CD4-positive, alpha-beta T cell treated with Interferon gamma for 1 hour (primary cell): ENCODE measurements at regions not wholly inside any gene's neighbourhood (a gene's known extent, or its start where the extent isn't known, plus 50 kb on each side); places are given as distances from the start of the nearest gene placed in this dataset.

Source experiments
- DNase-seq: peaks from one replicate; pipeline ENCODE4 v3.0.0-alpha.2; 2020

DNA sequence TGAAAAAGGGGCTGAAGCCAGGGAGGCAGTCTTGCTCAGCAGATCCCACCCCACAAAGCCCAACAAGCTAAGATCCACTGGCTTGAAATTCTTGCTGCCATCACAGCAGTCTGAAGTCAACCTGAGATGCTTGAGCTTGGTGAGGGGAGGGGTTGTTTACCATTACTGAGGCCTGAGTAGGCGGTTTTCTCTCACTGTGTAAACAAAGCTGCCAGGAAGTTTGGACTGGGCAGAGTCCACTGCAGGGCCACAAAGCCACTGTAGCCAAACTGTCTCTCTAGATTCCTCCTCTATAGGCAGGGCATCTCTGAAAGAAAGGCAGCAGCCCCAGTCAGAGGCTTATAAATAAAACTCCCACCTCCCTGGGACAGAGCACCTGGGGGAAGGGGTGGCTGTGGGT is 746.1 kb upstream of the LRRC4C start:
- DNase-seq, result no peak

DNA sequence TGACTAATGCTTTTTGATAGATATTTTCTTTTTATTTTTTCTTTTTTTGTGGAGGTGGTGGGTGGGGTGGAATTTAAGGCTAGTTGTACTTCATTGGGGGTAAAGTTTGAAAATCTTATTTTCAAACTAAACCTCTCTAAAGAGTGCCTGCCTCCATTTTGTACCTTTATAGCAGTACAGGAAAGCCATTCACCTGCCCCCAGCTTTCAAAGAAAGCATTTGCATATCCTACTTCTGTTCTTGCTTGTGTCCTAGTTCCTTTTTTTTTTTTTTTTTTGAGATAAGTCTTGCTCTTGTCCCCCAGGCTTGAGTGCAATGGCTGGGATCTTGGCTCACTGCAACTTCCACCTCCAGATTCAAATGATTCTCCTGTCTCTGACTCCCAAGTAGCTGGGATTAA is 766.2 kb upstream of the LRRC4C start:
- DNase-seq, result no peak

DNA sequence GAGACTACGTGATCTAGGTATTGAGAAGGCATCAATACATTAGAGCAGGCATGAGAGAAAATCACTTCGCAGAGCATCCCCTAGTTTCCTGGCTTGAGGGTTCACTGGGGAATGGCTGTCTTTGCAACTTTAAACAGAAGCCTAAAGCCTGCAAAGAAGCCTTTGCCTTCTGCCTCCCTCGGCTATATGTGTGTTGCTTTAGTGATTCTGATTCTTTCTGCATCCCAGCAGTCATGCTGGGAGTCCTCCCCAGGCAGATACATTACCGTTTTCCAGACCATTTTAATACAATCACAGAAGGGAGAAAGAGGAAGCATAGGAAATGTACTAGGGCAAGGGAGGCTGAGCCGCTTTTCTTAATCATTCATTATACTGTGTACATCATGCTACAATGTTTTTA is 773.2 kb upstream of the LRRC4C start:
- DNase-seq, result no peak

DNA sequence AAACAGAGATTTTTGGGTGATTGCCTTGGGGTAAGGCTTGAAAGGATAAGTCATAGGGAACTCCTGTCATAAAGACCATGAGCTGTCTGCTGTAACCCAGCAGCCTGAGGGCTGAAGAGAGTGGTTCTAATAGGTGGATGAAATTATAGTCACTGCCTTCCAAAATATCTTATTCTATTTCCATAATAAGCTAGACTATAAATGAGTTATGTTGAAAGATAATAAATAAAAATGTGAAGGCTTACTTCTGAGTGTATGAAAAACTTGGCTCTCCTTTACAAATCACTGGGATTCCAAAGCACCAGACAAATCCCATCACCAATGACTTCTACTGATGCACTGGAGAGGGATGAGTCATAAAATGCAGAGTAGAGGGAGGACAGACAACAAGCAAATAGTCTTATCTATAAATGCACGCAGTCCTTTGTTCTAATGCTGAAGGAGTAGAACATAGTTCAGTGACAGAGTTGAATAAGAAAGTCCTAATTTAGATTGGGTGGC is 775.0 kb upstream of the LRRC4C start:
- no peak for DNase-seq

DNA sequence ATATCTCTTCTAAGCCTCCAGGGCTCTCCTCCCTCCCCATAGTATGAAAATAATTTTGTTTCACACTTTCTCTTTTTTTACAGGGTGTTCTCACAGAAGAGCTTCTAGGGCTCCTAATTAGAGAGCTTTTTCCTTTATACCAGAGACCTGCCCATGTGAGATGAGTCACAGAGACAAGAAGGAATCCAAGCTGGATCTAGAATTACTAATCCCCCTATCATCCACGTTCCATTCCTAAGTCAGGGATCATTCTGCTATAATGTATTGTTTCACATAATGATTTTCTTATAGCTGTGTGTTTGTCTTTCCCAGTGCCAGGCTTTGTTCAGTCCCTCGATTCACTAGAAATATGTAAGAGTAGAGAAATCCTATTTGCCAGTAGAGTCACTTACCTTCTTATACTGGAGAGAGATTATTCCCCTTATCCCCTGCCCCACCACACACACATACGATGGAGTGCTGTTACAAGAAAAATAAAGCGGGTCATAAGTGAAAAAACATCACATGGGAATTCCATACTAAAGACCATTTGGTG is 778.3 kb upstream of the LRRC4C start:
- no peak for DNase-seq

DNA sequence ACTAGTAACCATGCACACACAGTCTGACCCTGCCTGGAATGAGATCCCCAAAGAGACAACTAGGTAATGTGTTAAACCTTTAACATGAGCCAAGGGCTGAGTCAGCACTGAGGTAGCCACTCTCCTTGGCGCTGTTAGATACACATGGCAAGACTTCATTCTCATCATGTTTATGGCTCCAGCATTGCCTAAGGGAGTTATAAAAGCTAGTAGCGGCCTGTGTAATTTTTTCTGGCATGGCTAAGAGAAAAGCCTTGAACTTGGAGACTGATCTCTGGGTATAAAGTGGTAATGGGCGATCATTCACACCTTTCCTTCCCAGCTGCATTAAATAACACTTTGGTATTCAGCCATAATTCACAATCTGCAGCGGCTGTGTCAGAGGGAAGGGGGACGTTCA is 779.7 kb upstream of the LRRC4C start:
- no peak for DNase-seq

DNA sequence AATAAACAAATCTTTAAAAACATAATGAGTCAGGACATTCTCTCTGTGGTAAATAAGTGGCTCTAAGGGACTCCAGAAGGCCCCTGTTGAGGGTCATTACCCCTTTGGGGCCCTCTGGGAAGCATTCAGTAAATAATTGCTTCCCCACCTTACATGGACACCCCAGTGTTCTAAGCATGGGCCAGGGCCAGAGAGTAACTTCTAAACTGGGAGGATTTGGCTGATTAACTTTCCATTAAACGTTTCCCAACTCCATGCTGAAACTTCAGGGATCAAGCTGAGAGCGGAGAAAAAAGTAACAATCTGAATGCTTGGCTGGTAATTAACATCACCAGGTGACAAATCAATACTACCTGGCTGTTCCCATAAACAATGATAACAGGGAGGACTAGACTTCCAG is 783.9 kb upstream of the LRRC4C start:
- no peak for DNase-seq

DNA sequence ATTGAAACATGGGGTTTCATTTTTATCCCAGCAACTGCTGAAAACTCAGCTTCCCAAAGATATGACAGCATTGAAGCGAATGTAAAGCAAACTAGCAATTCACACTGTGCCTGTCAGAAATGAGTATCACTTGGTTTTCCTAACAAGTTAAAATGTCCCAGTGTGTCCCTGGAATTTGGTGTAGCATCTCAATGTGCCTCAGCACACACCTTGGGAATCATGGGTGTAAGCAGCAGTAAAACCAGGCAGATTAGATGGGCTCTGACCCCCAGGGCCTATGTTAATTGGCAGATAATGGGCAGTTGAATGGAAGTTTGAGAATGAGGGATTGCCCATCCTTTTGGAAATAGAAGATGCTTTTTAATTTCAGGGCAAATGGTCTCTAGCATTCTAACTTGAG is 784.9 kb upstream of the LRRC4C start:
- no peak for DNase-seq

DNA sequence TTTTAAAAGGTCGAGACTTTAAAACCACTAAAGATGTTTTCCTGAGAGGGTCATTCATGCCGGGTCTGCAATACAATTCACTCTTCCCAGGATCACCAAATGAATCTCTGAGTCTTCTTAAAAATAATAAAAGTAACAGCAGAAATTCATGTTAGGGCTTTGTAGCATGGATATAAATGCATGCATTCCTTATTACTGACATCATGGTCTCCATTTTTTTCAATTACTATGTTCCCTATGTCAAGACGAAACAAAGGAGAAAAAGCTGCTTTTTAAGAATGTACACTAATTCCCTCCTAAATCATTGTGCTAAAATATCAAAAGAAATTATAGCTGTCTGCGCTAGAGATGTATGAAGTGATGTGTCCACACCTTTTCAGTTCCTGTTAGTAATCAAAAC is 789.9 kb upstream of the LRRC4C start:
- no peak for DNase-seq

DNA sequence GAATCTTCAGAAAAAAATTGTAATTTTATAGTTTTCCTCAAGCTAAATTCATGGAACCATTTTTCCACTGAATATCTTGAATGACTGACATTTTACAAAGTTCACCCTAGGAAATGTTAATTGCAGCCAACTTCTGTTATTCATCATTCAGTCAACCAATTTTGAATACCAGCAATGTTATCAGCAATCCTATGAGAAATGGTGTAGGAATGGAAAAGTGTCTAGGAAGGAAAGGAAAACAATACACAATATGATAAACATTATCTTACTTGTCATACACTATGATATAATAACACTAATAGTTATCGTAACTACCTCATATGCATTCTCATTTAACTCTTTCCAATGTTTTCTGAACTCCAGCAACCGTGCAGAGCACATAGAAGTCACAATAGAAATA is 790.5 kb upstream of the LRRC4C start:
- DNase-seq, result no peak

DNA sequence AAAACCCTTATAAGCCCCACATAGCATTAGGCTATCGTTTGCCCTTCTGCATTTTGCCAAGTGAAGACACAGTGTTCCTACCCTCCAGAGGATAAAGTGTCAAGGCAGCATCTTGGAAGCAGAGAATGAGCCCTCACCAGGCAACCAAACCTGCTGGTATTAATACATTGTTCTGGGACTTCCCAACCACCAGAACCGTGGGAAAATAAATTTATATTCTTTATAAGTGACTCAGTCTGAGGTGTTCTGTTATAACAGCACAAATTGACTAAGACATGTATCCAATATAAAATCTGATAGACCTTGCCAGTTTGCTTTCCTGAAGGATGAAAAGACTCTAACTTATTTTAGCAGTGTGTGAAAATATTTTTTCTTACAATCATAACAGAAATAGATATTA is 792.5 kb upstream of the LRRC4C start:
- DNase-seq, result no peak

DNA sequence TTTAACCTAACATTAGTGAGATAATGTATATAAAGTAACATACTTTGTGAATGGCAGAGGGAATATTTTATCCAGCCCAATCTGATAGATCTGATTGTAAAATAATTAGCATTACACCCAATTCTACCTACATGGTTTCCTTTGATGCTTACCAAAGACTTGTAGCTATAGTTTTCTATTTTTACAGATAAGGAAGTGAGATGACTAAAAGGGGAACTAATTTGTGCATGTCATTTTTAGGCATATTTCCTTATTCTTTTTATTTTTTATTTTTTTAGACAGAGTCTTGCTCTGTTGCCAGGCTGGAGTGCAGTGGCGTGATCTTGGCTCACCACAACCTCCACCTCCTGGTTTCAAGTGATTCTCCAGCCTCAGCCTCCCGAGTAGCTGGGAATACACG is 793.7 kb upstream of the LRRC4C start:
- no peak for DNase-seq

DNA sequence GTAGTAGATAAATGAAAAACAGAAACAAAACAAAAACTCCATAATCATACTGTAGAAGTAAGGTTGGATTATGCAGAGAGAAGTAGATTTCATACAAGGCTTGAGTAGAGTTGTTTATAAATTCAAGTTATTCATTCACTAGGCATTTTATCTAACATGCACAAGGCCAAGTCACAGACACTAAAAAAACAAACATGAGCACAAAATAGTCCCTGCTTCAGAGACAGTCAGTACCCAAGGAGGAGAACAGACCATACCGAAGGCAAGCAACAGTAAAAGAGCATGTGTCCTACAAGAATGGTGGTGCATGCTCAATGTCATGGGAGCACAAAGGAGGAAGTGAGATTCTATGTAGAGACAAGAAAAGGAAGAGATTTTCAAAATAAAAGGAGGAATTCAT is 796.5 kb upstream of the LRRC4C start:
- DNase-seq, result no peak

DNA sequence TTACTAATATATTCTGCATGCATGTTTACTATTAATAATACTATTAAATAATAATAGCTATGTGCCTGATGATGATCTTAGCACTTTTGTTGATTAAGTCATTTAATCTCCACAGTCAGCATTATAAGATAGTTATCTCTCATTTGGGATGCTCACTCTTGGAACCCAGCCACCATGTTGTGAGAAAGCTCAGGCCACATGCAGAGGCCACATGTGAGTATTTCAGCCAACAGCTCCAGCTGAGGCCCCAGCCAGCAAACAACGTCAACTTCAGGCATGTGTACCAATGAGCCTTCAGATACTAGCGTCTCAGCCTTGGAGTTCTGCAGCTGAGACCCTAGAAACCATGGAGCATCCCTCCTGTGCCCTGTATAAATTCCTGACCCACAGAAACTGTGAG is 798.1 kb upstream of the LRRC4C start:
- DNase-seq, result no peak

DNA sequence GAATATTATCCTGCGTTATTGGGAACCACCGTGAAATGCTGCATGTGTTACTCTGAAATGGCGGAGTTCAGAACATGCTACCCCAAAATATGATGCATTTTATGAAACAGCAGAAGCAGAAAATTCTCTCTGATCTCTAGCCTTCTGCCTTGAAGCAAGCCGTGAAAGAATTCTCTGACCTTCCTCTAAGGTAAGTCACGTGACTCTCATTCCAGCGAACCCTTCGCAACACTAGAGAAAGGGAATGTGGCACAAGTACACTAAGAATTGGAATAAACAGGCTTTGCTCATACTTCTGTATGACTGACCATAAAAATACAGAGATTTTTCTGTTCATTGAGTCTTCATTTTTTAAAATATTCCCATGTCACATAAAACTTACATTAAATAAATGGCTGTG is 805.6 kb upstream of the LRRC4C start:
- no peak for DNase-seq

DNA sequence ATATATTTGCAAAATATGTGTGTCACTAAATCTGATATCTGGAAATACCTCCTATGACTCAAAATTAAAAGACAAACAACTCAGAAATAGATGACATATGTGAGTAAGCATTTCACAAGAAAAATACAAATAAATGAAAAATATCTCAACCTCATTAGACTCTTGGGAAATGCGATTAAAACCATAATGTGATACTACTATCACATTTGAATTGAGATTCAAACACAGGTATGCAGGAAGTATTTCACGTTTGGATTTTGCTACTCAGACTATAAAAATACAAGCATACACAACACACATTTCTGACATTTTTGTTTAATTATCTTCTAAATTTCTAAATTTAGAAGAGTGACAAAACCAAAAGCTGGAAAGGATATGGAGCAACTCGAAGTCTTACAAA is 811.9 kb upstream of the LRRC4C start:
- DNase-seq, result no peak

DNA sequence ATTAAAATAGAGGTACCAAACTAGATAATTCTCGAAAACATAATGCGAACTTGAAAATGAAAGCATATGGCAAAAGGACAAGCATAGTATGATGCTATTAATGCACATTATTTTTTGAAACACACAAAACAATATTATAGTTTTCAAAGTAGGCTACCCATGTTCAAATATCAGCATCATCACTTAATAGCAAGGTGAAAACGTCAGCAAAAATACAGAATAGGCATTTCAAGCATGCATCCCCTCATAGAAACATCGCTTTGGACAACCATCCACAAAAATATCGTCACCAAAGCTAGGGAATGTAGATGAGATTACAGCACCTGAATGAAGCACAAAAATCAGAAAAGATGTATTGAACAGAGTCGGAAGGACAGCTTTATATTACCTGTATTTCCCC is 814.5 kb upstream of the LRRC4C start:
- no peak for DNase-seq

DNA sequence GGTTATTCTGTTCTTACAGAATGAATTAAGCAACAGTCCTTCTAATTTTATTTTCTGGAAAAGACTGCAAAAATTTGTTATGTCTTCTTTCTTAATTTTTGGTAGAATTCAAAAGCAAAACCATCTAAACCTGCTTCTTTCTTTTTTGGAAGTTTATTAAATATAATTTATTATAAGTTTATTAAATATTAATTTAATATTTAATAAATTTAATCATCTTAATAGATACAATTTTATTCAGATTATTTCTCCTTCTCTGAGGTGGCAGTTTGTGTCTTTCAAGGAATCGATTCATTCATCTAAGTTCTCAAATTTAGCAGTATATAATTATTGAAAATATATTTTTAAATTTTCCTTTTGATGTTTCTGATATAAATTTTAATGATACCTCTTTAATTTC is 837.5 kb upstream of the LRRC4C start:
- no peak for DNase-seq

DNA sequence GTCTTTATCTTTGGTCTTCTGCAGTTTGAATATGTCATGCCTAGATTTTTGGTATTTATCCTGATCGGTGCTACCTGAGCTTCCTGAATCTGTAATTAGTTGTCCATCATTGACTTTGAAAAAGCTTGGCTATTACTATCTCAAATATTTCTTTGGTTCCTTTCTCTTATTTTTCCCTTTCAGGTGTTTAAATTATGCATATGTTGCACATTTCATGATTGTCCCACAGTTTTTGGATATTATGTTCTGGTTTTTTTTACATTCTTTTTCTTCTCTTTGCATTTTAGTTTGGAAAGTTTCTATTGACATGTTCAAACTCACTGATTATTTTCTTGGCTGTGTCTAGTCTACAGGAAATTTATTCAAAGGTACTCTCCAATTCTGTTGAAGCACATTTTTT is 840.3 kb upstream of the LRRC4C start:
- DNase-seq, result no peak

DNA sequence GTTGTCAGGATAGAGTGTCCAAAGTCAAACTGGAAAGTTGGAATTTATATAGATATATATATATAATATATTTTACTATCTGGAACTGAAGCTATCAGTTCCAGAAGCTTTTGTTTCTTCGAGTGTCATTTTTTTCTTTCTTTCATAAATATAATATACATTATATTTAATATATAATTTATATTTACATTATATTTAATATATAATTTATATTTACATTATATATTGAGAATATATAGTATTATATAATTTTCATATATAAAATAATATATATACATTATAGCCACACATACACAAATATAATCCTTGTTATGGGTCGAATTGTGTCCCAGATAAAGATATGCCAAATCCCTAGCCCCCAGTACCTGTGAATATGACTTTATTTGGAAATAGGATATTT is 842.3 kb upstream of the LRRC4C start:
- no peak for DNase-seq

DNA sequence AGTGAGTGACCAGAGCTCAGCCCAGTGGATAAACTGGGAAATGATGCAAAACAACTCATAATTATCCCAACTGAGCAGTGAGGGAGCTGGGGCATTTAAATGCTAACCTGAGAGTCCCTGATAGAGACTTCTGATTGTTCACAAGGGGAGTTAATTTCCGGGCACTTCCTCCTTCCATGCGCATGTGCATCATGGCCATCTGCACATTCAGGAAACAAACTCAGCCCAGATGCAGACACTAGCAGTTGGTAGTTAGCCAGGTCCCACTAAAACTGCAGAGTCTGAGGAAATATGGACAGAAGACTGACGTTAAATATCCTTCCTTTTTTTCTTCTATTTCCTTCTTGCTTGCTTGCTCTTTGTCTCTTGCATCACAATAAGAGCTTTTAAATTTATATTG is 852.1 kb upstream of the LRRC4C start:
- DNase-seq, result no peak

DNA sequence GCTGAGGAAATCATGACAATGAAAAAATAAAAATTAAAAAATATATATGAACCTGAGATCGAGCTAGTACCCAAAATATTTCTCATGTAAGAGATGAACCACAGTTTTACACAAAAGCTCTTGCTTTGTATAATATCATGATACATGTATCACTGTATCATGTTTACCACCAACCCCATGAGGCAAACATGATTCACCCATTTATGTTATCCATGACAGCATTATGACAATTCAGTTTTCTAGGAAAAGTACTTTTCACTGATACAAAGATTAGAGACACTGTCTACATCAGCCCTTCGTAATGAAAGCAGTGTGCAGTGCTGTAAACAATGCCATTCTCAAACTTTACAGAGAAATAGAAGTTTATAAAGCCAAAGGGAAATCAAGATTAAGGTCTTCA is 852.5 kb upstream of the LRRC4C start:
- DNase-seq, result no peak

DNA sequence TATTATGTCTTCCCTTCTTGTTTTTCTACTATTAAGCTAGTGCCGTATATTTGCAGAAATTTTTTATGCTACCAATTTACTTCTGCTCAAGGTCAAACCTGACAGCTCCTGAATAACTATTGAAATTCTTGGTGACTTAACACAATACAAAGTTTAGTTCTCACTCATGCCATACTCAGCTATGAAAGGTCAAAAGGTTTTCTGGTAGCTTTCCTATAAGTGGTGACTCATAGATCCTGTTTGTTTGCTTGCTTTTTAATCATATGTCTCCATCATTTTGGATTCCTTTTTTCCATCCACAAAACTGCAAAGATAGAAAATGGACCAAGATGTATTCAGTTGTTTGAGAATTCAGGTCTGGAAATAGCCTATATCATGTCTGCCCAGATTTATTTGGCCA is 855.8 kb upstream of the LRRC4C start:
- no peak for DNase-seq

DNA sequence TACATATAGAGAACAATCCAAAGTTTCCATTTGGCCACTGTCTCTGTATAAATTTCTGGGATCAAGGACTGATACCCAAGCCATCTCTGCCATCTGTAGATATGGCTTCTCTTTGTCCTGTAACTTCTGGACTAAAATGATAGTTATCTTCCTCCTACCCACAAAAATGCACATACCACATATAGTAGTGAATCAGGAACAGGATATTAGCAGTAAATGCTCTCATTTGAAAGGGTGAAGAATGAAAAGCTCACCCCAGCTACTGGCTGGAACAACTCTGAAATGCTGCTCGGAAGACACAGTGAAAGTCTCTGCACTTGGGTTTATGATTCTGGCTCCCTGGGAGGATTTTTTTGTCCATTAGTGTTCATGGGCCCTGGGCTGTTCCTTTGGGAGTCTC is 856.4 kb upstream of the LRRC4C start:
- no peak for DNase-seq

DNA sequence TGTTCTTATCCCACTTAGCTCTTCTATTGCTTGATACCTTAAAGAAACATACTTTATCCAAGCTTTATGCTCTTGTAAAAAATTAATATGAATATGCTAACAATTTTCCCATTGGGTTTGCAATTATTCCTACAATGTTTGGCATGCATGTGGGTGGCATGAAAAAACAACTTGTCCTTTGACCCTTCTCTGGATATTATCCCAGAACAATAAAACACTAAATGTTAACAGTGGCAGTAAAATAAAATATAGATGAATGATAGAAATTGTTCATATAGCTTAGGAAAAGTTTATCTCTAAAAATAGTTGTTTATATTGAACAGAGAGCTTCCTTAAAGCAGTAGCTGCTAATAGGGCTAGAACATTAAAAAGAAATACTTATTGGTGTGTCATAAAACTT is 860.5 kb upstream of the LRRC4C start:
- DNase-seq, result no peak

DNA sequence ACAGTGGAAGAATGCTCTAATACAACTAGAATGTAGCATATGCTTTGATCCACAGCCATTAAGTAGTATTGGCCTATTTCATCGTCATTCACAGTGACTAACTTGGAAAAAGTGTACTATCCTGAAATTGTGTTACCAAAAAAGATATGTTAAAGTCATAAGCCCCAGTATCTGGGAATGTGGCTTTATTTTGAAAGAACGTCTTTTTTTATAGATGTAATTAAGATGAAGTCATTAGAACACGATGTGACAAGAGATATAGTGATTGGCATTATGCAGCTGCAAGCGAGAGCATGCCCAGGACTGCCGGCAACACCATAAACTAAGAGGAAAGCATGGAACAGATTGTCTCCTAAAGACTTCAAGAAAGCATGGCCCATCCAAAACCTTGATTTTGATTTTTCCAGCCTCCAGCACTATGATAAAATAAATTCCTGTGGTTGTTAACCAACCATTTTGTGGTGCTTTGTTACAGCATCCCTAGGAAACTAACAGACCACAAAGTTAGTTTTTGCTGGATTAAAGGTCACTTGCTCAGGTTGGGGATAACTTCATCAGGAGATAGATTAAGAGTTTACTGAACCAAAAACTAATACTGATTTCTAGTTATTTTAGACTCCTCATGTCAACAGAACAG is 870.6 kb upstream of the LRRC4C start:
- no peak for DNase-seq
